Activated naive CD8-positive, alpha-beta T cell treated with anti-CD3 and anti-CD28 coated beads, Interleukin-2, amount 50 U/mL, for 24 hours (primary cell): ENCODE measurements at regions not wholly inside any gene's neighbourhood (a gene's known extent, or its start where the extent isn't known, plus 50 kb on each side); places are given as distances from the start of the nearest gene placed in this dataset.
A peak's percentile ranks its signal among the peaks of the same experiment; 100 is the strongest.

ENCODE experiments used
- ATAC-seq: fragments of 150-1000 bp; cut with Tn5 transposase; one replicate; pipeline ENCODE4 v1.10.0; 2021
- DNase-seq: peaks from one replicate; pipeline ENCODE4 v3.0.0; 2021
- H3K27ac Mint-ChIP-seq: one replicate; pipeline ENCODE4 v1.8.0; 2021; ENCODE audit warnings: mild to moderate bottlenecking, mixed read lengths
- H3K27me3 Mint-ChIP-seq: one replicate; pipeline ENCODE4 v1.8.0; 2021; ENCODE audit warnings: mixed read lengths
- H3K36me3 Mint-ChIP-seq: one replicate; pipeline ENCODE4 v1.8.0; 2021; ENCODE audit warnings: low read depth, mixed read lengths
- H3K4me1 Mint-ChIP-seq: one replicate; pipeline ENCODE4 v1.8.0; 2021; ENCODE audit warnings: mixed read lengths
- H3K4me3 Mint-ChIP-seq: one replicate; pipeline ENCODE4 v1.8.0; 2021; ENCODE audit warnings: mild to moderate bottlenecking, moderate library complexity, mixed read lengths
- H3K9me3 Mint-ChIP-seq: one replicate; pipeline ENCODE4 v1.8.0; 2021; ENCODE audit warnings: mixed read lengths

DNA sequence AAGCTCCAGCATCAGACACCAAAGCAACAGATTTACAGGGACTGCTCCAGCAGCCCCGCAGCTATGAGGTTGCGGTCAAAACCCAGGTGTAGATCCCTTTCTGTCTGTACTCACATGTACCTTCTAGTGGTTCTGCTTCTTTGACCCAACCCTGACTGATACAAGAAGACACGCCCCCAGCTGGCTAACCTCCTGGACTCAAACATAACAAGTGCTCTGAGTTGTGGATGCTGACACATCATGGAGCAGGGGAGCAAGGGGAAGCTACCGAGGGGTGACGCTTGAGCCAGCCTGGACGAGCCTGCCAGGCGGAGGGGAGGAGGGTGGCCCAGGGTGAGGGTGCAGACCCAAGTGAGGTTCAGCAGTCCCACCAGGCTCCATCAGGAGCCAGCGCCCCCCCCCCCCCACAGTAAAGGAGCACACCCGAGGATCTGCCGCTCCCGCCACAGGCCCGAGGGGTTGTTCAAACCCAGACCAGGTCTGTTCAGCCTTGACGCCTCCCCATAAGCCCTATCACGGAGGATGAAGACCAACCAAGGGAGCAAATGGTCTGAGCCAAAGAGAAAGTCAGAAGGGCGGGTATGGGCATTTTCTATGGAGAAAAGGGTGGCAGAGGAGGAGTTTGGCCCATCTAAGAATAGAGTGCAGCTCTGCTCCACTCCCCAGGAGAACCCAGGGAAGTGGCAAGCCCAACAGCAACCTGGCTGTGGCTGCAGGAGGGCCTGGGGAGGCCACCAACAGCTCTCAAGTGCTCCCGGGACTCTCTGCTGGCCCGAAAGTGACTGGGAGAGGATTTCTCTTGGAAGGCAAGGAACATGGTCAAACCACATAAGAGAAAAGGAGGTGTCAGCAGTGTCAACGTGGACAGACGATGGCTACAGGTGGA is 229.4 kb downstream of the BCL11B start:
- no peak for DNase-seq
- Mint-ChIP-seq H3K4me1 (peaks cover 7% of the 10 kb centered on the region), H3K27ac (no peak overlapping the region), H3K9me3 (peaks cover 5% of the 10 kb centered on the region), H3K4me3 (no peak overlapping the region), H3K36me3 (no peaks in the 10 kb centered on the region), H3K27me3 (no peaks in the 10 kb centered on the region)
- ATAC-seq = no peak

DNA sequence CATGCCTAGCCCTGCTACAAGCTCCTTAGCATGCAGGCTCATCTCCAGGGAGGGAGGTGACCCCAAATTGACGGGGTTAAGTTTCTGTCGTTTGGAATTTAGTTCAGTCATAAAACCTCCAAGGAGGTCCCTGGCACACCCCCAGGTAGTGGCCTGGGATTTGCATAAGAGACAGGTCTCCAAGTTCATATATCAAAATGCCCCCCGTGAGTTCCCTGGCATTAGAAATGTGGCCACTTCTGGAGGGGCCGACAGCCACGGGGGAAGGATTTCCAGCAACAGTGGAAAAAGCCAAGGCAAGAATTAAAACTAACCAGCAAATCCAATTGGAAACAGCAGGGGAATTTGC is 228.8 kb downstream of the BCL11B start:
- ATAC-seq = no peak
- Mint-ChIP-seq H3K27me3 (no peaks in the 10 kb centered on the region), H3K4me1 (peaks cover 13% of the 10 kb centered on the region), H3K4me3 (no peak overlapping the region), H3K36me3 (no peaks in the 10 kb centered on the region), H3K27ac (no peak overlapping the region), H3K9me3 (peaks cover 5% of the 10 kb centered on the region)
- no peak for DNase-seq

DNA sequence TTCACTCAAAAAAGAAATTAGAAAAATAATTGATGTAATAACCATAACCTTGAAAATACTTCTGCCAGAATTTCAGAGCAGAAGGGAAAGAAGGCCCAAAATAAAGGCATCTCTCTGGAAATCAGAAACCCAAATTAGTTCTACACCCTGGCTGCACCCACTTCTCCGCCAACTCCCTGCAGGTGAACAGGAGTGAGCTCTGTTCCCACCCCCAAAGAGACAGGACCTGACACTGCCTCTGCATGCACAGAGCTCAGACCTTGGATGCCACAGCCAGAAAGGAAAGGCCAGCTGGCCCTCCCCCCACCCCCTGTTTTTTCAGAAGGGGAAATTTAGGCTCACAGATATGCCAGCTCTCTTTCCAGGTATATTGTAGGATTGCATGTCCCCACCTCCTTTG is 228.2 kb downstream of the BCL11B start:
- DNase-seq = no peak
- Mint-ChIP-seq H3K27ac (no peak overlapping the region), H3K27me3 (no peaks in the 10 kb centered on the region)

DNA sequence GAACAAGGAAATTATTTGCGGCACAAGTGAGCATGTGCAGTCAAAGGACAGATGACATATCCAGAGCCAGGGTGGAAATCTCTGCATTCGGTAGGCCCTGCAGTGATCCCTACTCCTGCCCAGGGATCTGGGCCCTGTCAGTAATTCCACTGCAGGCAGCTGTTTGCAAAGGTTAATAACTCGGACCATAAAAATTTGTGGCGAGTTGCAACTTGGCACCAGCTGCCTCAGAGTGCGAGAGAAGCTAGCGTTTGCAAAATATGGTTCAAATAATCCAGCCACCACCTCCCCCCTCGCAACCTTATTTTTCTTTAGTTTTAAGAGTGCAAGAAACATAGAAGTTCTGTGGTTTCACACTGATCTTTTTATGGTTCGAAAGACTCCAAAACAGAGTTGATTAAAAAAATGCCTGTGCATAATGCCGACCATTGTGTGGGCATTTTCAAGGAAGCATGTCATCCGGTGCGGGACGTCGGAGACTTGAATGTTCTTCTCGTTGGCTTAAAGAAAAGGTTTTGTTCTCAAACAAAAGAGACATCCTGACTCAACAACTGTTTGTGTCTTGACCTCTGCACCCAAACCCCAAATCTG is 224.5 kb downstream of the BCL11B start:
- ATAC-seq (no peak), DNase-seq (no peak)
- Mint-ChIP-seq H3K36me3 (peaks cover 8% of the 10 kb centered on the region), H3K27ac (no peak overlapping the region), H3K4me3 (no peak overlapping the region), H3K9me3 (peaks cover 19% of the 10 kb centered on the region), H3K27me3 (no peaks in the 10 kb centered on the region), H3K4me1 (peaks cover 38% of the 10 kb centered on the region)

More for the DNA sequence above, 228.2 kb downstream of the BCL11B start:
- H3K36me3 Mint-ChIP-seq = no peaks in the 10 kb centered on the region
- peaks cover 5% of the 10 kb centered on the region for H3K9me3 Mint-ChIP-seq
- peaks cover 18% of the 10 kb centered on the region for H3K4me1 Mint-ChIP-seq
- H3K4me3 Mint-ChIP-seq = no peak overlapping the region
- no peak for ATAC-seq

DNA sequence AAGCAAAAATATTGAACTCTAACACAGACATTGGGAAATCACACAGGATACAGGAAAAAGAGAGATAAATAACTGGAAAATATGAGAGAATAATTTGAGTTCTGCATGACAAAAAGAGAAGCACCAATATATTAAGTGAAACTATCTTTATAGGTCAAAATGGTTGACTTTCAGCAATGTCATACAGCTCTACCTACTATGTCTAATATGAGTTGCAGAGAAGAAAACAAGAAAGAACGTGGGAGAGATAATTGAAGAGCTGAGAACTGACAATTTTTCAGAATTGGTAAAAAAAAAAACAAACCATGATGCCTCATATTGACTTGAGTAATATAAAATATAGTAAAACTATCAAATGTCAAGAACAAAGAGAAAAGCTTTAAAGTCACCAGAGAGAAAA is 221.7 kb downstream of the BCL11B start:
- peaks cover 38% of the 10 kb centered on the region for H3K4me1 Mint-ChIP-seq
- ATAC-seq (peak; percentile 63), DNase-seq (no peak)
- H3K9me3 Mint-ChIP-seq = peaks cover 28% of the 10 kb centered on the region
- H3K27me3 Mint-ChIP-seq = no peaks in the 10 kb centered on the region
- H3K36me3 Mint-ChIP-seq = peaks cover 11% of the 10 kb centered on the region
- H3K27ac Mint-ChIP-seq = peak overlapping the region; percentile 63
- no peak overlapping the region for H3K4me3 Mint-ChIP-seq

DNA sequence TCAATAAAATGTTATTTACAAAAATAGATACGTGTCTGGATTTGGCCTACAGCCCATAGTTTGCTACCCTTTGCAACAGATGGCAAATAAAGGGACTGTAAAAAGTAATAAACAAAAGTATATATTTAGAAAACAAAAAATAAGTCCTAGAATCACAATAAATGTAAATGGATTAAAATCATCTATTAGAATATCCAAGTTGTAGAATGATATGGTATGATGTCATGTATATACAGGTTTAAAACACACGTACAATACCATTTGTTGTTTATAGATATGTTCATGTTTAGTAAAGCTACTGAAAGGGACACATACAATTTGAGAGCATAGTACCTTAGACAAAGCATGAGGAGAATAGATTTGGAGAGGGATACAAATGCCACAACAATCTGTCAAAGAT is 219.5 kb downstream of the BCL11B start:
- peaks cover 11% of the 10 kb centered on the region for H3K36me3 Mint-ChIP-seq
- no peak for DNase-seq
- H3K4me1 Mint-ChIP-seq = peaks cover 47% of the 10 kb centered on the region
- no peak for ATAC-seq
- H3K9me3 Mint-ChIP-seq = peaks cover 28% of the 10 kb centered on the region
- H3K27me3 Mint-ChIP-seq = no peaks in the 10 kb centered on the region
- no peak overlapping the region for H3K27ac Mint-ChIP-seq
- H3K4me3 Mint-ChIP-seq = no peak overlapping the region

DNA sequence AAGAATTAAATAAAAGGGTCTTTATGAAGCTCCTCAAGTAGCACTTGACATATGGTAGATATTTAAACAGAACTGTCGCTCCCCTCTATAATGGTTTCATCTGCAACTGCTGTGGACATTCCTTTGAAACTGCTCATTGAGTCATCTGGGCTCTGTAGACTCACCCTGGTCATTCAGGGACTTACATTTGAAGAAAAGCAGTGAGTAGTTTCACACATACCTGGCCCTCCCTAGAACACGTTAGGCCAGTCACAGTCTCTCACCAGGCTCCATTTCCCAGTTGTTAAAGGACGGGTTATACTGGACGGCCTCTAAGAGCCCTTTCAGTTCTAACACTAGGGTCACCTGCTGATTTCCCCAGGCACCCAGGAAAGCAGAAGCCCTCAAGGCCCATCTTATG is 217.0 kb downstream of the BCL11B start:
- Mint-ChIP-seq H3K4me1 (peaks cover 24% of the 10 kb centered on the region), H3K36me3 (peaks cover 11% of the 10 kb centered on the region), H3K27ac (no peak overlapping the region), H3K9me3 (peaks cover 28% of the 10 kb centered on the region), H3K27me3 (no peaks in the 10 kb centered on the region), H3K4me3 (no peak overlapping the region)
- DNase-seq (no peak), ATAC-seq (no peak)

DNA sequence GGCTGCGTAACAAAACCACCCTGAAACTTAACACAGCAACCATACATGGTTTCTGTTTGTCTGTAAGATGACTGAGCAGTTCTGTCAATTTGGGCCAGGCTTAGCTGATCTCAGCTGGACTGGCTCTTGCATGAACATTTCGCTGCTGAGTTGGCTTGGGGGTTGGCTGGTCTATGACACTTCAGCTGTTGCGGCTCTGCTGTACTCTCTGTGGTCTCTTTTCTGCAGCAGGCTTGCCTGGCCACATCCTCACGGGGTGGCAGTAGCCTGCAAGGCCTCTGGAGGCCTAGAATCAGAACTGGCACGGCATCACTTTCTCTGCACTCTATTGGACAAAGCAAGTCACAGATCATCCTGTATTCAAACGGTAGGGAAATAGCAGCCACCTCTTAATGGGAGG is 216.2 kb downstream of the BCL11B start:
- Mint-ChIP-seq H3K27ac (no peak overlapping the region), H3K27me3 (no peaks in the 10 kb centered on the region), H3K9me3 (peaks cover 28% of the 10 kb centered on the region), H3K36me3 (peaks cover 11% of the 10 kb centered on the region), H3K4me1 (peaks cover 16% of the 10 kb centered on the region), H3K4me3 (no peak overlapping the region)
- DNase-seq (peak; percentile 41), ATAC-seq (peak; percentile 94)

DNA sequence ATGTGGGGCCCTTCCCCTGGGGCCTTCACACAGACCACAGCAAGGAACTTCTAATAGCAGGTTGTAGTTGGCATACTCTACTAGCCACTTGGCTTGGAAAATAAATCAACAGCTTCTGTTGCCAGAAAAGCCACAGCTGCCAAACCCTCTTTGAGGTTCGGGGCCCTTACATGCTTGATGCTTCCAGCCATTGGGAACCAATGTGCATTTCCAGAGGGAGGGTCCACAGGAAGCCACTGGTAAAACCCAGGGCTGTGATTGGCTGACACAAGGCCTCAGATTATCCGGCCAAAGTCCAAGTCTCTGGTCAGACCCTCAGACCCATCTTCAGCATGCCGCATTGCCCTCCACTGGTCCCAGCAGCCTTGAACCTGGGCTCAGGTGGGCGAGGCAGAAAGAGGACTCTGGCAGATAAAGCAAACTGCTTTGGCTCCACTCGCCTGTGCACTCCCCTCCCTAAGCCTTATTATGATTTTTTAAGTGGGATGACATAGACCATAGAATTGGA is 214.4 kb downstream of the BCL11B start:
- H3K4me1 Mint-ChIP-seq = peaks cover 15% of the 10 kb centered on the region
- H3K4me3 Mint-ChIP-seq = no peak overlapping the region
- peaks cover 14% of the 10 kb centered on the region for H3K9me3 Mint-ChIP-seq
- H3K27me3 Mint-ChIP-seq = no peaks in the 10 kb centered on the region
- ATAC-seq (no peak), DNase-seq (no peak)
- H3K36me3 Mint-ChIP-seq = peaks cover 3% of the 10 kb centered on the region
- no peak overlapping the region for H3K27ac Mint-ChIP-seq

DNA sequence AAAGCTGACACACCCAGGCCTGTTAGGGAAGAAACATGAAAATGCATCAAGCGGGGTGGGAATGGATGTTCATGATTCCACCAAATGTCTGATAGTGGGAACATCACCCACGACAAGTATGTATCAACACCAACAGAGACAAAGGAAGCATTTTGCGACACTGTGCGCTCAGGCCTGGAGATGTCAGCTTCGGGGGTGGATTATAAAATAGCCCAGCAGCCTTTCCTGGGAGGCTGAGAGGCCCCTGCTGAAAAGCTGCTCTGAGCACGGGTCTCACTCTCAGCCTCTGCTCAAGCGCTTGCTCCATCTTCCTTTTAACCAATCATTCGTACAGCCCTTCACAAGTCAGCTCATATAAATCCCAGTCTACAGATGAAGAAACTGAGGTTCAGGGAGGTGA is 213.5 kb downstream of the BCL11B start:
- no peaks in the 10 kb centered on the region for H3K27me3 Mint-ChIP-seq
- ATAC-seq (no peak), DNase-seq (no peak)
- no peak overlapping the region for H3K27ac Mint-ChIP-seq
- peaks cover 3% of the 10 kb centered on the region for H3K36me3 Mint-ChIP-seq
- no peak overlapping the region for H3K4me3 Mint-ChIP-seq
- H3K4me1 Mint-ChIP-seq = peaks cover 18% of the 10 kb centered on the region
- peaks cover 6% of the 10 kb centered on the region for H3K9me3 Mint-ChIP-seq

DNA sequence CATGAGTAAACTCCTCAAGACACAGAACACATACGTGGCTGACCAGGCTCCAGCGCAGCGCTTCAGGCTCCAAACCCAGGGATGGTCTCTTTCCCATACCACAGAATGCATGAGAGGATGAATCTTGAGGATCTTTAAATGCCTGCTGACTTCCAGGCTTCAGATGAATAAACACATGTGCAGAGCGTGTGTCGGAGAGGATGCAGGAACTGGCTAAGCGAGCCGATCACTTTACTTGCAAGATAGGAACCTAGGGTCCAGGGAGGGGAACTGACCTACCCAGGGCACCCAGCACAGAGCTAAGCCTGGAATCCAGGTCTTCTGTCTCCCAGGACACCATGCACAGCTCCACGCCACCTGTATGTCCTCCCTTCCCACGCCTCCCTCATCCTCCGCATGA is 209.8 kb downstream of the BCL11B start:
- H3K36me3 Mint-ChIP-seq = no peaks in the 10 kb centered on the region
- DNase-seq = no peak
- no peak overlapping the region for H3K27ac Mint-ChIP-seq
- H3K4me3 Mint-ChIP-seq = no peak overlapping the region
- peaks cover 10% of the 10 kb centered on the region for H3K4me1 Mint-ChIP-seq
- H3K27me3 Mint-ChIP-seq = no peaks in the 10 kb centered on the region
- H3K9me3 Mint-ChIP-seq = no peaks in the 10 kb centered on the region
- no peak for ATAC-seq

DNA sequence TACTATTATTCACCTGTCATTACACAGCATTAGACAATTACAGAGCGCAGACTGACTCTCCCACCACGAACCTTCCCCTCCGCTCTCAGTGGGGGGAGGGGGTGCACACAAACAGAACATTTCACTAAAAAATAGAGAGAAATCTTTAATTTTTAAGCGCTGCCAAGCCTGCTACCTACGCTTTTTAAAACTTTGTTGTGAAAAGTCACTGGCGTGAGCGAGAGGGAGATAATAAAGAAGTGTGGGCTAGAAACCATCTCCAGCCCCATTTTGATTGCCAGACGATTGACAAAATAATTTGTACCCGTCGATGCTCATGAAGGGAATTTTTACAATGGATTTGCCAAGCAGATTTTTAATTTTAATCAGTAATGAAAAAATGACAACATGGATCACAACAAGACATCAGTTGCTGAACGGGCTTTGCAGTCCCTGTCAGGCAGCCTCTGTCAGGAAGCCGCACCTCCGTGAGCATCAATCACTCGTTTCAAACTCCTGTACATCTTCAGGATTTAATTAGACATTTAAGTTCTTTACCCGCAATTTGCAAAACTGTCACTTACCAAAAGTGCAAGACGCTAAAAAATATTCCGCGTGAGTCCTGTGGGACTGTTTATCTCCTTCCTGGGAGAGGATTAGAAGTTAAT is 209.1 kb downstream of the BCL11B start:
- no peaks in the 10 kb centered on the region for H3K36me3 Mint-ChIP-seq
- no peak overlapping the region for H3K27ac Mint-ChIP-seq
- H3K4me3 Mint-ChIP-seq = no peak overlapping the region
- peaks cover 10% of the 10 kb centered on the region for H3K4me1 Mint-ChIP-seq
- H3K9me3 Mint-ChIP-seq = no peaks in the 10 kb centered on the region
- DNase-seq (no peak), ATAC-seq (no peak)
- H3K27me3 Mint-ChIP-seq = no peaks in the 10 kb centered on the region

DNA sequence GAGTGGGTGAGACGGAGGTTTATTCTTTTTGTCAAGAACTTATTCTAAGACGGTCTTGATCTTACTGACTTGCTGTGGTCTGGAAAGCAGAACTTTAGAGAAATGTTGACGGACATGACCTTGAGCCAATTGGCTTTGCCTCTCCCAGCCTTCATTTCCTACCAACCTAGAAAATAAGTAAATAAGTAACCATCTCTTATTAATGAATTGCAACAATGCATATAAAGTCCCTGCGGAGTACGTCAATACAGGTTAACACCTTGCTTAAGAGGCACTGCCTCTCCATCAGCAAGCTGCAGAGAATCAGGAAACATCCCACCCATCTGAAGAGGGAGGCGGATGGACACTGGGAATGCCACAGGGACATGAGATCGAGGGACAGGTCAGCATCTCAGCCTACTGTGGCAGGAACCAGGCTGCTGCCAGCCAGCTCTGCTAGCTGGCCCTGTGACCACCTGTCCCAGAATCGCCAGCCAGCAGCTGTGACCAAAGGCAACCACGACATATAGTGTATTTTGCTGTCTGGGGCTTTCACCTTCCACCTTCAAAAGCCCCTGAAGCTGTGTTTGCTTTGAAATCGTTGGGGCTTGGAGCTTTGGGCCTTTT is 208.3 kb downstream of the BCL11B start:
- Mint-ChIP-seq H3K27me3 (no peaks in the 10 kb centered on the region), H3K27ac (no peak overlapping the region), H3K4me3 (no peak overlapping the region), H3K9me3 (no peaks in the 10 kb centered on the region), H3K36me3 (no peaks in the 10 kb centered on the region), H3K4me1 (peaks cover 10% of the 10 kb centered on the region)
- no peak for DNase-seq
- no peak for ATAC-seq

DNA sequence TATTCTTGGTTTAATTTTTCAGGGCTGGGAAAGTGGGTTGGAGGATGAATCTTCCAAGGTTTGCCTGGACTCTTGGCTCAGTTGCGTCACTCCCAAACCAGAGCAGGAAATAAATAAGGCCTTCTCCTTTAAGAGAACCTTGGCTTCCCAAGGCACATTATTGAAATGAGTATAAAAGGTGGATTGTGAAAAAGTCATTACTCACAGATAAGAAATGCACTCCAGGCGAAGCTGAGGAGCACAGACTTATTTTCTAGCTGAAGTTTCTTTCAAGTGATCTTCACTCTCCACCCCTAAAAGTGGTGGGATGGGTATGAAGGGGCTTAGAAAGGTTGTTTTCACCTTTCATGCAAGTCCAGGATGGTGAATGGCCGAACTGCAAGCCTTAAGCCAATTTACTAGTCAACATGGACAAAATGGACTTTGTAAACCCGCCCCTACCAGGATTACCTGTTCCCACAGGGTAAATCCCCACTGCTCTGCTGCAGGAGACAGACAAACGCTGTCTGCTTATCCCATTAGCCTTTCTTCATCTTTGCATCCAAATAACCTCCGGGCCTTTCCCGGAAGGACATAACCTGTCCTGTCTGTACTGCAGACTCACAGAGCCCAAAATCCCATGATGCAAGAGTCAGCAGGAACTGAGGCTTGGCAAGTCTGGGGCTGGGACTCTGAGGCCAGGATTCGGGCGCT is 207.6 kb downstream of the BCL11B start:
- DNase-seq = no peak
- peaks cover 10% of the 10 kb centered on the region for H3K4me1 Mint-ChIP-seq
- no peak overlapping the region for H3K4me3 Mint-ChIP-seq
- H3K27me3 Mint-ChIP-seq = no peaks in the 10 kb centered on the region
- ATAC-seq = no peak
- no peaks in the 10 kb centered on the region for H3K36me3 Mint-ChIP-seq
- no peak overlapping the region for H3K27ac Mint-ChIP-seq
- no peaks in the 10 kb centered on the region for H3K9me3 Mint-ChIP-seq
